Cardiac muscle cell (in vitro differentiated cells and primary cell): ENCODE measurements at regions not wholly inside any gene's neighbourhood (a gene's known extent, or its start where the extent isn't known, plus 50 kb on each side); places are given as distances from the start of the nearest gene placed in this dataset.

Source experiments
- DNase-seq, 2 donors: peaks; one replicate each; pipeline versions ENCODE4 v3.0.0 to v3.0.0-alpha.2; 2010 to 2017; ENCODE audit warnings: low read depth in 1 of 2, low spot score in 1 of 2
- H3K27ac ChIP-seq: fragments of 200-600 bp; sonication (generic); 2 replicates; pipeline ENCODE4 v1.5.1; 2016
- H3K27me3 ChIP-seq: fragments of 200-600 bp; sonication (generic); 2 replicates; pipeline ENCODE4 v1.6.0; 2016; ENCODE audit warnings: control low read depth
- H3K36me3 ChIP-seq: fragments of 200-600 bp; sonication (generic); 2 replicates; pipeline ENCODE4 v1.5.1; 2016; ENCODE audit warnings: control low read depth
- H3K4me1 ChIP-seq: fragments of 200-600 bp; sonication (generic); 2 replicates; pipeline ENCODE4 v1.8.1; 2017; ENCODE audit warnings: low read depth, mild to moderate bottlenecking, mixed run types
- H3K4me3 ChIP-seq: fragments of 200-600 bp; sonication (generic); 2 replicates; pipeline ENCODE4 v1.5.1; 2016; ENCODE audit warnings: mild to moderate bottlenecking
- H3K9me3 ChIP-seq: fragments of 200-600 bp; sonication (generic); 2 replicates; pipeline ENCODE4 v1.5.1; 2017; ENCODE audit warnings: low read depth, mild to moderate bottlenecking, control low read depth
- CTCF ChIP-seq: IDR thresholded peaks from 2 replicates; pipeline ENCODE4 v1.5.1; 2012; ENCODE audit warnings: low read depth, mild to moderate bottlenecking, low read length

GRCh38 chr11:97361812-97362378, 972.1 kb downstream of the JRKL start:
- peak in 1 of 2 donors; percentile 26 for DNase-seq
- no peak for TF ChIP-seq CTCF
- H3K27me3 ChIP-seq, result no peaks in the 10 kb centered on the region

GRCh38 chr11:97363331-97363730, 973.5 kb downstream of the JRKL start:
- no peak for TF ChIP-seq CTCF
- Histone ChIP-seq H3K27ac (no peak overlapping the region), H3K4me3 (no peak overlapping the region), H3K4me1 (no peaks in the 10 kb centered on the region), H3K9me3 (no peaks in the 10 kb centered on the region), H3K27me3 (no peaks in the 10 kb centered on the region), H3K36me3 (no peaks in the 10 kb centered on the region)
- DNase-seq, result no peak

More at GRCh38 chr11:97361812-97362378, 972.1 kb downstream of the JRKL start:
- no peaks in the 10 kb centered on the region for H3K36me3 ChIP-seq
- no peaks in the 10 kb centered on the region for H3K9me3 ChIP-seq
- no peak overlapping the region for H3K27ac ChIP-seq
- no peaks in the 10 kb centered on the region for H3K4me1 ChIP-seq
- H3K4me3 ChIP-seq, result no peak overlapping the region

- Histone ChIP-seq H3K9me3 (no peaks in the 10 kb centered on the region), H3K27me3 (no peaks in the 10 kb centered on the region), H3K4me3 (no peak overlapping the region), H3K27ac (no peak overlapping the region), H3K36me3 (no peaks in the 10 kb centered on the region), H3K4me1 (no peaks in the 10 kb centered on the region)
- DNase-seq, result peak in 1 of 2 donors; percentile 73
- no peak for TF ChIP-seq CTCF
These were observed 974.2 kb downstream of the JRKL start for GRCh38 chr11:97364047-97364446.

- no peaks in the 10 kb centered on the region for H3K9me3 ChIP-seq
- DNase-seq, result no peak
- no peak overlapping the region for H3K4me3 ChIP-seq
- H3K36me3 ChIP-seq, result no peaks in the 10 kb centered on the region
- no peak for TF ChIP-seq CTCF
- no peaks in the 10 kb centered on the region for H3K27me3 ChIP-seq
- no peak overlapping the region for H3K27ac ChIP-seq
- no peaks in the 10 kb centered on the region for H3K4me1 ChIP-seq
These were observed 977.7 kb downstream of the JRKL start for GRCh38 chr11:97367406-97368083.

GRCh38 chr11:97389270-97389669, 999.5 kb downstream of the JRKL start:
- no peak overlapping the region for H3K27ac ChIP-seq
- no peaks in the 10 kb centered on the region for H3K9me3 ChIP-seq
- no peak for TF ChIP-seq CTCF

More at GRCh38 chr11:97389270-97389669, 999.5 kb downstream of the JRKL start:
- H3K27me3 ChIP-seq, result no peaks in the 10 kb centered on the region
- H3K36me3 ChIP-seq, result no peaks in the 10 kb centered on the region
- no peak overlapping the region for H3K4me3 ChIP-seq
- DNase-seq, result no peak
- H3K4me1 ChIP-seq, result no peaks in the 10 kb centered on the region
